ENCODE measurements at regions not wholly inside any gene's neighbourhood (a gene's known extent, or its start where the extent isn't known, plus 50 kb on each side); places are given as distances from the start of the nearest gene placed in this dataset.

GRCh38 chr7:116316838-116317628 is 106.7 kb downstream of the TES start:
- TF ChIP-seq CTCF (IDR thresholded peaks at IDR 0.05): no peak
- Histone ChIP-seq H3K27ac (peak overlapping the region; percentile 61), H3K27me3 (ENCODE audit: insufficient read depth in 3 of 3, low read length in 2 of 3) (no peaks in the 10 kb centered on the region), H3K4me3 (peak overlapping the region; percentile 5), H3K4me1 (peaks cover 10% of the 10 kb centered on the region), H3K36me3 (ENCODE audit: insufficient read depth in 1 of 2, low read depth in 1 of 2) (no peaks in the 10 kb centered on the region), H3K9me3 (no peaks in the 10 kb centered on the region)
- ATAC-seq: peak; percentile 81 to 96 (median 94)
- intact Hi-C loops (cut with DNase I): loop anchor here (5.0 kb wide), 1 partner anchor 45 kb away; no protein-coding TSS in a partner anchor
- peak in 1 of 2 donors; percentile 16 for DNase-seq
- 29 to 38% (median 29%) methylated on average over 7 of the region's 7 CpGs for WGBS, 3 donors

- Histone ChIP-seq H3K4me1 (peaks cover 10% of the 10 kb centered on the region), H3K4me3 (no peak overlapping the region), H3K27me3 (ENCODE audit: insufficient read depth in 3 of 3, low read length in 2 of 3) (no peaks in the 10 kb centered on the region), H3K36me3 (ENCODE audit: insufficient read depth in 1 of 2, low read depth in 1 of 2) (no peaks in the 10 kb centered on the region), H3K27ac (no peak overlapping the region), H3K9me3 (no peaks in the 10 kb centered on the region)
- no peak for DNase-seq
- no peak for TF ChIP-seq CTCF (IDR thresholded peaks at IDR 0.05)
- intact Hi-C loops (cut with DNase I): loop anchor here (5.0 kb wide), 1 partner anchor 46 kb away; no protein-coding TSS in a partner anchor
- WGBS, 3 donors: 55 to 78% (median 60%) methylated on average over 4 of the region's 4 CpGs
- no peak for ATAC-seq
These were observed 107.6 kb downstream of the TES start for GRCh38 chr7:116317907-116318306.

- DNase-seq (no peak), ATAC-seq (no peak)
- H3K27me3 ChIP-seq (ENCODE audit: insufficient read depth in 3 of 3, low read length in 2 of 3): no peaks in the 10 kb centered on the region
- no peaks in the 10 kb centered on the region for H3K9me3 ChIP-seq
- peaks cover 3% of the 10 kb centered on the region for H3K4me1 ChIP-seq
- no peak overlapping the region for H3K4me3 ChIP-seq
- no peak for TF ChIP-seq CTCF (IDR thresholded peaks at IDR 0.05)
- intact Hi-C loops (cut with DNase I): no loop called here
- H3K27ac ChIP-seq: no peak overlapping the region
- WGBS, 3 donors: 82 to 93% (median 90%) methylated on average over 2 of the region's 2 CpGs
- no peaks in the 10 kb centered on the region for H3K36me3 ChIP-seq (ENCODE audit: insufficient read depth in 1 of 2, low read depth in 1 of 2)
These were observed 112.2 kb downstream of the TES start for GRCh38 chr7:116322541-116322940.

GRCh38 chr7:116324582-116324981 is 114.2 kb downstream of the TES start:
- no peaks in the 10 kb centered on the region for H3K27me3 ChIP-seq (ENCODE audit: insufficient read depth in 3 of 3, low read length in 2 of 3)
- DNase-seq (no peak), ATAC-seq (no peak)
- H3K4me1 ChIP-seq: no peaks in the 10 kb centered on the region
- no peaks in the 10 kb centered on the region for H3K36me3 ChIP-seq (ENCODE audit: insufficient read depth in 1 of 2, low read depth in 1 of 2)
- intact Hi-C loops (cut with DNase I): no loop called here
- WGBS, 3 donors: 77 to 92% (median 83%) methylated on average over 2 of the region's 2 CpGs
- H3K9me3 ChIP-seq: no peaks in the 10 kb centered on the region
- H3K27ac ChIP-seq: no peak overlapping the region
- no peak overlapping the region for H3K4me3 ChIP-seq
- no peak for TF ChIP-seq CTCF (IDR thresholded peaks at IDR 0.05)
